ENCODE measurements at regions not wholly inside any gene's neighbourhood (a gene's known extent, or its start where the extent isn't known, plus 50 kb on each side); places are given as distances from the start of the nearest gene placed in this dataset.

DNA sequence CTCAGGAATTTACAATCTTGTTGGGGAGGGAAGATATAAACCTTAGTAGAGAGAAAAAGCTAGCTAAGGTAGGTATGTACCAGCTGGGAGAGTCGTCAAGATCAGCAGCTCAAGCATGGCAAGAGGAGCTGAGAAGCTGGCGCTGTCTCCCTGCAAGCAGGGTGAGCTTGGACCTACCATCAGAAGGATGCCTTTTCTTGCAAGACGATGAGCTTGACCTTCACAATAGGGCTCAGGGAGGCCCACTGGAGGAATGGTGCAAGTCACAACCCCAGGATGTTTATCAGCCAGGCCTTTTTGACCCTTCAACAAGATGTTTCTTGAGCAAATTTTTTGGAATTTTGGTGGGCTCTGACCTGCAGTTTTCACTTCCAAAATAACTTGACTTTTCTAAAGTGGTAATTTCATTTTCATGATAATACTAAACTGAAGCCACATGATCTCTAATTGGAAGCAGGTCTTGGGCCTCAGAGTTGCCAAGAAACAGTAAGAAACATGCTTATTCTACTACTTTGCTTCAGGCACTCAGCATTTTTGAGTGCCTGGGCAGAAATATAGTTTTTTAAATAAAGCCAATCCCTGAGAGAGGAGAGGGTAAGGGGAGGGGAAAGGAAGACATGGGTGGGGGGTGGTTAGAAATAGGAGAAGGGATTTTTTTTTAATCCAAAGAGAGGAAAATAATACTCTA lies 258.1 kb downstream of the CLIC5 start:
- TF ChIP-seq CTCF (IDR thresholded peaks at IDR 0.05) (no peak), POLR2A (IDR thresholded peaks at IDR 0.05) (no peak)

Data from ovary (tissue), 3 donors.